ENCODE measurements at regions not wholly inside any gene's neighbourhood (a gene's known extent, or its start where the extent isn't known, plus 50 kb on each side); places are given as distances from the start of the nearest gene placed in this dataset.
A peak's percentile ranks its signal among the peaks of the same experiment; 100 is the strongest.
"Not testable (repeated sequence)": the region's sequence is repeated elsewhere in the genome, so short reads cannot be mapped to it uniquely, and the experiment has no call there.

DNA sequence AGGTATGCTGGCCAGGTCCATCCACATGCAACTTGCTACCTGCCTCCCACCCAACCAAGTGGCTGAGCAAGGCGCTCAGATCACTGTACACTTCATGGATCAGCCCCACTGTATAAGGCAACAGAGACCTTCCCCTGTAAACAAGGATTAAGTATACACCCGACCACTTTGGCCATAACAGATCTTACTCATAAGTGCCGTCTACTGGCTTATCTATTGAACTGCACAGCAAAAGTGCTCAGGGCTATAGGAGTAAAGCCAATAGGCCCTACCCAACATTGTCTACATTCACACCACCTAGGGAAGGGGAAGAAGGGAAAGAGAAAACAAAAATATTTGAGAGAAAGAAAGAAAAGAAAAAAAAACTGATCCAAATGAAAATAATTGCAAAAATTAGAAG lies 663.9 kb upstream of the LRRTM1 start:
- Histone ChIP-seq H3K27ac (ENCODE audit: low read length) (no peak overlapping the region), H3K9me3 (ENCODE audit: control insufficient read depth in 1 of 2, low read length in 2 of 2) (peaks cover 8 to 19% of the 10 kb centered on the region in 2 donors), H3K4me3 (ENCODE audit: low read depth in 1 of 2, low read length in 2 of 2) (no peak overlapping the region), H3K36me3 (ENCODE audit: control insufficient read depth in 1 of 2, insufficient read depth in 2 of 2, low read length in 2 of 2) (no peaks in the 10 kb centered on the region), H3K4me1 (ENCODE audit: control insufficient read depth in 1 of 2, insufficient read depth in 2 of 2, low read length in 2 of 2) (no peaks in the 10 kb centered on the region), H3K27me3 (ENCODE audit: low read depth, low read length) (no peaks in the 10 kb centered on the region)

DNA sequence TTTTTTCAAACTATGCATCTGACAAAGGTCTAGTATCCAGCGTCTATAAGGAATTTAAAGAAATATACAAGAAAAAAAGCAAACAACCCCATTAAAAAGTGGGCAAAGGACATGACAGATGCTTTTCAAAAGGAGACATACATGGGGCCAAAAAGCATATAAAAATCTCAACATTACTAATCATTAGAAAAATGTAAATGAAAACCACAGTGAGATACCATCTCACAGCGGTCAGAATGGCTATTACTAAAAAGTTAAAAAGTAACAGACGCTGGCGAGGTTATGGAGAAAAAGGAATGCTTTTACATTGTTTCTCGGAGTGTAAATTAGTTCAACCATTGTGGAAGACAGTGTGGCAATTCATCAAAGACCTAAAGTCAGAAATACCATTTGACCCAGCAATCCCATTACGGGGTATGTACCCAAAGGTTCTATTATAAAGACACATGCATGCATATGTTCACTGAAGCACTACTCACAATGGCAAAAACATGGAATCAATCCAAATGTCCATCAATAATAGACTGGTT lies 643.1 kb upstream of the LRRTM1 start:
- Histone ChIP-seq H3K36me3 (ENCODE audit: control insufficient read depth in 1 of 2, insufficient read depth in 2 of 2, low read length in 2 of 2) (no peaks in the 10 kb centered on the region), H3K9me3 (ENCODE audit: control insufficient read depth in 1 of 2, low read length in 2 of 2) (no peaks in the 10 kb centered on the region), H3K27ac (ENCODE audit: low read length) (no peak overlapping the region), H3K27me3 (ENCODE audit: low read depth, low read length) (no peaks in the 10 kb centered on the region), H3K4me1 (ENCODE audit: control insufficient read depth in 1 of 2, insufficient read depth in 2 of 2, low read length in 2 of 2) (no peaks in the 10 kb centered on the region), H3K4me3 (ENCODE audit: low read depth in 1 of 2, low read length in 2 of 2) (no peak overlapping the region)

GRCh38 chr2:80943487-80943886 lies 638.9 kb upstream of the LRRTM1 start:
- Histone ChIP-seq H3K9me3 (ENCODE audit: control insufficient read depth in 1 of 2, low read length in 2 of 2) (no peaks in the 10 kb centered on the region), H3K27ac (ENCODE audit: low read length) (no peak overlapping the region), H3K27me3 (ENCODE audit: low read depth, low read length) (no peaks in the 10 kb centered on the region), H3K4me1 (ENCODE audit: control insufficient read depth in 1 of 2, insufficient read depth in 2 of 2, low read length in 2 of 2) (no peaks in the 10 kb centered on the region), H3K36me3 (ENCODE audit: control insufficient read depth in 1 of 2, insufficient read depth in 2 of 2, low read length in 2 of 2) (no peaks in the 10 kb centered on the region), H3K4me3 (ENCODE audit: low read depth in 1 of 2, low read length in 2 of 2) (no peak overlapping the region)

DNA sequence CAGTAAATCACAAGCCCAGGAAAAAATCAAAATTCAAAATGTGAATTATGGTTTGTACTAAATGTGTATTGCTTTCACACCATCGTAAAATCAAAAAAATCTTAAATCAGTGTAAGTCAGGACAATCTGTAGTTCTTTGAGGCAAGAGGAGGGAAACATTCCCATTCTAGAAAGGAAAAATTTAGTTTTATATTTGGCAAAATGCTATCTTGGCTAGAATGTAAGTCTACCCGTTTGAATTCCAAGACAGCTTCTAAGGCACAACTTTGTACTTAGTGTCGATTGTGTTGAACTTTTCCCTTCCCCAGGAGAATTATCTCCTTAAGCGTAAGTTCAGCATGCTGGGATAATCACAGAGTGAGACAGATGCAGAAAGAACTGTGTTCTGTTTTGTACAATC lies 638.2 kb upstream of the LRRTM1 start:
- Histone ChIP-seq H3K4me1 (ENCODE audit: control insufficient read depth in 1 of 2, insufficient read depth in 2 of 2, low read length in 2 of 2) (no peaks in the 10 kb centered on the region), H3K4me3 (ENCODE audit: low read depth in 1 of 2, low read length in 2 of 2) (no peak overlapping the region), H3K27me3 (ENCODE audit: low read depth, low read length) (no peaks in the 10 kb centered on the region), H3K9me3 (ENCODE audit: control insufficient read depth in 1 of 2, low read length in 2 of 2) (no peaks in the 10 kb centered on the region), H3K27ac (ENCODE audit: low read length) (no peak overlapping the region), H3K36me3 (ENCODE audit: control insufficient read depth in 1 of 2, insufficient read depth in 2 of 2, low read length in 2 of 2) (no peaks in the 10 kb centered on the region)

DNA sequence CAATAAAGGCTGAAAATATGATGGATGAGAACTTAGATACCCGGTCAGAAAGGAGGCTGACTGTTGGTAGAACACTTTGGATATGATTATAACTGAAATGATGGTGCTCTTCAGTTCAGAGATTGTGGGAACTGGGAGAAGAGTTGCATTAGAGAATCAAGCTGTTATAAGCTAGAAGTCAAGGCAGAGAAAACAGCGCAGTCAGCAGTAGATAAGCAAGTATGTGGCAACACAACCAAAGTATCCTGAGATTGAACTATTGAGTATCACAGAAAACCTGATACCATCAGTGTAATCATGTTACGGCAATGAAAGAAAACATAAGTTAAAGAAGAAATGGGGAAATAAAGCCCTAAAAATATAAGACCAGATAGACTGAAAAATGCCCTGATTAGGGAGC lies 633.9 kb upstream of the LRRTM1 start:
- H3K27ac ChIP-seq (ENCODE audit: low read length), result no peak overlapping the region
- no peaks in the 10 kb centered on the region for H3K9me3 ChIP-seq (ENCODE audit: control insufficient read depth in 1 of 2, low read length in 2 of 2)
- H3K36me3 ChIP-seq (ENCODE audit: control insufficient read depth in 1 of 2, insufficient read depth in 2 of 2, low read length in 2 of 2), result no peaks in the 10 kb centered on the region
- H3K4me3 ChIP-seq (ENCODE audit: low read depth in 1 of 2, low read length in 2 of 2), result no peak overlapping the region
- H3K27me3 ChIP-seq (ENCODE audit: low read depth, low read length), result no peaks in the 10 kb centered on the region
- H3K4me1 ChIP-seq (ENCODE audit: control insufficient read depth in 1 of 2, insufficient read depth in 2 of 2, low read length in 2 of 2), result no peaks in the 10 kb centered on the region

GRCh38 chr2:80931820-80932219 lies 627.3 kb upstream of the LRRTM1 start:
- peaks cover 4 to 14% of the 10 kb centered on the region in 2 donors for H3K9me3 ChIP-seq (ENCODE audit: control insufficient read depth in 1 of 2, low read length in 2 of 2)
- not testable (repeated sequence) for H3K27me3 ChIP-seq (ENCODE audit: low read depth, low read length); H3K36me3 ChIP-seq (ENCODE audit: control insufficient read depth in 1 of 2, insufficient read depth in 2 of 2, low read length in 2 of 2); H3K4me3 ChIP-seq (ENCODE audit: low read depth in 1 of 2, low read length in 2 of 2); H3K27ac ChIP-seq (ENCODE audit: low read length); H3K4me1 ChIP-seq (ENCODE audit: control insufficient read depth in 1 of 2, insufficient read depth in 2 of 2, low read length in 2 of 2)

DNA sequence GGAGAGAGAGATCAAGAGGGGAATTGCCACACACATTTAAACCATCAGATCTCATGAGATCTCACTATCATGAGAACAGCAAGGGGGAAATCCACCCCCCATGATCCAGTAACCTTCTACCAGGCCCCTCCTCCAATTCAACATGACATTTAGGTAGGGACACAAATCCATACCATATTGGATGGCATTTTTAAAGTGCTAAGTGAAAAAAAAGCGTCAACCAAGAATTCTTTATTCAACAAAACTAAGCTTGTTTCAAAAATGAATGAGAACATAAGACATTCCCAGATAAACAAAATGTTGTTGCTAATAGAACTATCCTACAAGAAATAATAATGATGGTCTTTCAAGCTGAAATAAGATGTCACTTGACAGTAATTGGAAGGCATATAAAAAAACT lies 626.2 kb upstream of the LRRTM1 start:
- no peak overlapping the region for H3K27ac ChIP-seq (ENCODE audit: low read length)
- H3K27me3 ChIP-seq (ENCODE audit: low read depth, low read length), result no peaks in the 10 kb centered on the region
- H3K4me3 ChIP-seq (ENCODE audit: low read depth in 1 of 2, low read length in 2 of 2), result peak overlapping the region in 1 of 2 donors; percentile 28
- H3K4me1 ChIP-seq (ENCODE audit: control insufficient read depth in 1 of 2, insufficient read depth in 2 of 2, low read length in 2 of 2), result no peaks in the 10 kb centered on the region
- no peaks in the 10 kb centered on the region for H3K36me3 ChIP-seq (ENCODE audit: control insufficient read depth in 1 of 2, insufficient read depth in 2 of 2, low read length in 2 of 2)
- H3K9me3 ChIP-seq (ENCODE audit: control insufficient read depth in 1 of 2, low read length in 2 of 2), result peaks cover 4 to 14% of the 10 kb centered on the region in 2 donors

- no peaks in the 10 kb centered on the region for H3K4me1 ChIP-seq (ENCODE audit: control insufficient read depth in 1 of 2, insufficient read depth in 2 of 2, low read length in 2 of 2)
- H3K36me3 ChIP-seq (ENCODE audit: control insufficient read depth in 1 of 2, insufficient read depth in 2 of 2, low read length in 2 of 2), result no peaks in the 10 kb centered on the region
- no peak overlapping the region for H3K27ac ChIP-seq (ENCODE audit: low read length)
- H3K9me3 ChIP-seq (ENCODE audit: control insufficient read depth in 1 of 2, low read length in 2 of 2), result peaks cover 4 to 14% of the 10 kb centered on the region in 2 donors
- no peaks in the 10 kb centered on the region for H3K27me3 ChIP-seq (ENCODE audit: low read depth, low read length)
- H3K4me3 ChIP-seq (ENCODE audit: low read depth in 1 of 2, low read length in 2 of 2), result no peak overlapping the region
These were observed 621.6 kb upstream of the LRRTM1 start for GRCh38 chr2:80926168-80926567.

- Histone ChIP-seq H3K36me3 (ENCODE audit: control insufficient read depth in 1 of 2, insufficient read depth in 2 of 2, low read length in 2 of 2) (no peaks in the 10 kb centered on the region), H3K9me3 (ENCODE audit: control insufficient read depth in 1 of 2, low read length in 2 of 2) (no peaks in the 10 kb centered on the region), H3K27me3 (ENCODE audit: low read depth, low read length) (no peaks in the 10 kb centered on the region), H3K27ac (ENCODE audit: low read length) (no peak overlapping the region), H3K4me3 (ENCODE audit: low read depth in 1 of 2, low read length in 2 of 2) (no peak overlapping the region), H3K4me1 (ENCODE audit: control insufficient read depth in 1 of 2, insufficient read depth in 2 of 2, low read length in 2 of 2) (no peaks in the 10 kb centered on the region)
These were observed 592.0 kb upstream of the LRRTM1 start for GRCh38 chr2:80896576-80896975.

DNA sequence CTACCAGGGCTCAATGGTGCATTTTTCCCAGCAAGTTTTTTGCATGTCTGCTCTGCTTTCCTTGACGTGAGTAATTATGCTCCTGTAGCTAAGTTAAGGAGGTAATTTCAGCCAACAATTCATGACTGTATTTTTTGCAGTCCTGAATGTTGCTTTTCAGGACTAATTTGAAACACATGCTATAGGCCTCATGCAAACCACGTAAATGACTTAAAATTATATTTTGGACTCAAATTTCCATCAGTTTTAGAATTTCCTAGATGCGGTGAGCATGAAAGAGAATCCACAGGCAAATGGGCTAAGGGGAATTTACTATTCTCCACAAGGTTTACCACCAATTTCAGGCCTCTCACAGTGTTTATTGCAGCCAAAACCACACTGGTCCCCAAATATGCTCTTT lies 589.9 kb upstream of the LRRTM1 start:
- no peaks in the 10 kb centered on the region for H3K27me3 ChIP-seq (ENCODE audit: low read depth, low read length)
- H3K27ac ChIP-seq (ENCODE audit: low read length), result no peak overlapping the region
- H3K4me1 ChIP-seq (ENCODE audit: control insufficient read depth in 1 of 2, insufficient read depth in 2 of 2, low read length in 2 of 2), result no peaks in the 10 kb centered on the region
- no peak overlapping the region for H3K4me3 ChIP-seq (ENCODE audit: low read depth in 1 of 2, low read length in 2 of 2)
- H3K9me3 ChIP-seq (ENCODE audit: control insufficient read depth in 1 of 2, low read length in 2 of 2), result no peaks in the 10 kb centered on the region
- H3K36me3 ChIP-seq (ENCODE audit: control insufficient read depth in 1 of 2, insufficient read depth in 2 of 2, low read length in 2 of 2), result no peaks in the 10 kb centered on the region

DNA sequence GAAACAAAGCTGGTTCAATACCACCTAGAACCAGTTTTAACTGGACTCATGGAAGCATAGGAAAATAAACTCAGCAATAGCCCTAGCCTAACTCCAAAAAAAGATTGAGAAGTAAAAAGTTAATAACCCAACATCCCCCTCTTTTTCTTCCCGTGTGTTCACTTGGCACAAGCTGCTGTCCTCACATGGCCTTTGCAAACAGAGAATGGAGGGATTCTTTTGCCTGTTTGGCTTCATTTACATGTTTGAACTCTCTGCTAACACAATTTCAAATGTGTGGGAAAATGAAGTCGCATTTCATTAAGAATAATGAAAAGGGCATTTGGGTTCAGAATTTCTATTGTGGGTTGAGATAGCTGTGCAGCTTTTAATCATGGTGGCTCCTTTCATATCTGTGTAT lies 589.2 kb upstream of the LRRTM1 start:
- H3K36me3 ChIP-seq (ENCODE audit: control insufficient read depth in 1 of 2, insufficient read depth in 2 of 2, low read length in 2 of 2), result no peaks in the 10 kb centered on the region
- H3K27ac ChIP-seq (ENCODE audit: low read length), result no peak overlapping the region
- no peak overlapping the region for H3K4me3 ChIP-seq (ENCODE audit: low read depth in 1 of 2, low read length in 2 of 2)
- H3K27me3 ChIP-seq (ENCODE audit: low read depth, low read length), result no peaks in the 10 kb centered on the region
- H3K4me1 ChIP-seq (ENCODE audit: control insufficient read depth in 1 of 2, insufficient read depth in 2 of 2, low read length in 2 of 2), result no peaks in the 10 kb centered on the region
- H3K9me3 ChIP-seq (ENCODE audit: control insufficient read depth in 1 of 2, low read length in 2 of 2), result no peaks in the 10 kb centered on the region

DNA sequence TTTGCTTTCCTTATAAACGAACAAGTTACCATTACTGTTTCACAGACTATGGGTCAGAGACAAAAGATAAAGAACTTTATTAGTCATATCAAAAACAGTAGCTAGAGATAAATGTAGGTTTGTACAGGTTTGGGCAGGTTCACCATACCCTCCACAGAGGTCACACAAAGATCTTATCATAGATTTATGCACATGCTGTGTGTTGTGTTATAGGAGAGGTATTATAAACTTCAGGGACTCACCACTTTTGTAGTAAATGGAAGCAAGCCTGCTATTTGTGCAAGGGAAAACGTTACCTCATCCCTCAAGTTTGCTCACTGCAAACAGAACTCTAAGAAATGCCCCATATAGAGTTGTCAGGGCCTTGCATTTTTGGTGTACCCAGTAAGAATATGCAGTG lies 584.5 kb upstream of the LRRTM1 start:
- no peaks in the 10 kb centered on the region for H3K27me3 ChIP-seq (ENCODE audit: low read depth, low read length)
- no peaks in the 10 kb centered on the region for H3K4me1 ChIP-seq (ENCODE audit: control insufficient read depth in 1 of 2, insufficient read depth in 2 of 2, low read length in 2 of 2)
- H3K4me3 ChIP-seq (ENCODE audit: low read depth in 1 of 2, low read length in 2 of 2), result no peak overlapping the region
- H3K9me3 ChIP-seq (ENCODE audit: control insufficient read depth in 1 of 2, low read length in 2 of 2), result no peaks in the 10 kb centered on the region
- H3K27ac ChIP-seq (ENCODE audit: low read length), result no peak overlapping the region
- H3K36me3 ChIP-seq (ENCODE audit: control insufficient read depth in 1 of 2, insufficient read depth in 2 of 2, low read length in 2 of 2), result no peaks in the 10 kb centered on the region

All from muscle layer of duodenum (tissue), 2 donors.